Vagina (tissue), 2 donors: ENCODE measurements at regions not wholly inside any gene's neighbourhood (a gene's known extent, or its start where the extent isn't known, plus 50 kb on each side); places are given as distances from the start of the nearest gene placed in this dataset.

Experiments used
- POLR2A ChIP-seq, 2 donors: fragments of 450-650 bp; IDR thresholded peaks; one replicate each; pipeline ENCODE4 v1.6.1; 2017; ENCODE audit warnings: antibody characterized with exemption in 2 of 2, mild to moderate bottlenecking in 2 of 2, moderate library complexity in 2 of 2
- POLR2AphosphoS5 ChIP-seq, 2 donors: sonication (generic); formaldehyde crosslinking; IDR thresholded peaks; one replicate each; pipeline ENCODE4 v1.9.0; 2017; ENCODE audit warnings: antibody characterized with exemption in 2 of 2, mild to moderate bottlenecking in 2 of 2, low read depth in 1 of 2; ENCODE audit not compliant: insufficient read depth in 1 of 2

GRCh38 chr7:131183072-131183471 lies 144.6 kb upstream of the MKLN1 start:
- TF ChIP-seq POLR2AphosphoS5 (IDR thresholded peaks at IDR 0.05; ENCODE audit: insufficient read depth in 1 of 2, low read depth in 1 of 2) (no peak), POLR2A (IDR thresholded peaks at IDR 0.05) (no peak)
